NAMALWA (cell line): ENCODE measurements at regions not wholly inside any gene's neighbourhood (a gene's known extent, or its start where the extent isn't known, plus 50 kb on each side); places are given as distances from the start of the nearest gene placed in this dataset.

ENCODE experiments used
- DNase-seq: peaks from one replicate; pipeline ENCODE4 v3.0.0-alpha.2; 2015; ENCODE audit warnings: low spot score

GRCh38 chr2:120898961-120899750 lies 163.5 kb downstream of the GLI2 start:
- DNase-seq: no peak

GRCh38 chr2:120899771-120900170 lies 164.1 kb downstream of the GLI2 start:
- DNase-seq: no peak

- DNase-seq: no peak
Observed at GRCh38 chr2:120901201-120901600, 165.5 kb downstream of the GLI2 start.

- no peak for DNase-seq
Observed at GRCh38 chr2:120902592-120902991, 166.9 kb downstream of the GLI2 start.

- DNase-seq: no peak
Observed at GRCh38 chr2:120904379-120904778, 168.7 kb downstream of the GLI2 start.

GRCh38 chr2:120904830-120905234 lies 169.2 kb downstream of the GLI2 start:
- no peak for DNase-seq

GRCh38 chr2:120905298-120905697 lies 169.6 kb downstream of the GLI2 start:
- DNase-seq: no peak

GRCh38 chr2:120905824-120906571 lies 170.3 kb downstream of the GLI2 start:
- no peak for DNase-seq

GRCh38 chr2:120906914-120907313 lies 171.2 kb downstream of the GLI2 start:
- DNase-seq: no peak

GRCh38 chr2:120907822-120908221 lies 172.2 kb downstream of the GLI2 start:
- DNase-seq: peak; percentile 4

GRCh38 chr2:120908314-120908975 lies 172.8 kb downstream of the GLI2 start:
- DNase-seq: no peak

- no peak for DNase-seq
Observed at GRCh38 chr2:120909102-120909501, 173.4 kb downstream of the GLI2 start.

- no peak for DNase-seq
Observed at GRCh38 chr2:120910164-120910563, 174.5 kb downstream of the GLI2 start.

- no peak for DNase-seq
Observed at GRCh38 chr2:120910956-120911951, 175.6 kb downstream of the GLI2 start.

- DNase-seq: no peak
Observed at GRCh38 chr2:120912101-120912985, 176.7 kb downstream of the GLI2 start.

- DNase-seq: no peak
Observed at GRCh38 chr2:120913972-120914838, 178.5 kb downstream of the GLI2 start.

- DNase-seq: no peak
Observed at GRCh38 chr2:120914839-120915521, 179.3 kb downstream of the GLI2 start.

GRCh38 chr2:120915670-120916069 lies 180.0 kb downstream of the GLI2 start:
- DNase-seq: no peak

- DNase-seq: no peak
Observed at GRCh38 chr2:120916446-120916845, 180.8 kb downstream of the GLI2 start.
